ENCODE measurements at regions not wholly inside any gene's neighbourhood (a gene's known extent, or its start where the extent isn't known, plus 50 kb on each side); places are given as distances from the start of the nearest gene placed in this dataset.

DNA sequence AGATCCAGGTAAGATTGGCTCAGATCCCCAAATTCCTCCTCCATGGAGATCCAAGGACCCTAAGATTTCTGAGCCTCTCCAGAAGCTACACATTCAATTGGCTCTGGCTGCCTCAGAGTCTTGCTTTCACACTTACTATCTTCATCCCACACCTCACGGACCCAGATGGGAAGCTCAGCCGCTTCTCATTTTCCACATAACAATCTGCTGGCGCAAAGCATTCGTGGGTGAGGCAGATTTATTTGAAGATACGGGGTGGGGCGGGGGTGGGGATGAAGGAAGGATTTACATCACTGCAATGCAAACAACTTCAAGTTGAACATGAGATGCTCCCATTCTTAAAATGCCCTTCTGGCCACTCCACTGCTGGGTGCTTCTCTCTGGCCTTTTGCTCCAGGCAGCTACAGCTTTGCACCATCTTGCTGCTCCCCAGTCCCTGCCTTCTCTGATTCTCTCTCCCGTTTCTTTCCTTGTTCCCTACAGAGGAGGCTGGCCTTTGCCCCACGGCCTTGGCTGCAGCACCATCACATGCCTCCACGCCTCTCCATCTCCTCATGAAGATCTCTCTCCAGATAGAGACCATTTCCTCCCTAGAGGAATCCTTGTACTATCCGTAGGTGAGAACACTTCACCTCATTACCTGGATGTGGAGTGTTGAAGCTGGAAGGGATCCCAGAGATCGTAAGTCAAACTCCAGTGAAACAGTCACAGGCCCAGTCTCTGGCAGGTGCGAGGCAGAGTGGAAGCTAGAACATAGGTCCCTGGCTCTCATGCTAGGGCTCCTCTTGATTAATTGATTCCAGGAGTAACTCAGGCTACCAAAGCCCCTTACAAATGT is 175.9 kb downstream of the RPLP1 start:
- no peaks in the 10 kb centered on the region for H3K36me3 ChIP-seq (ENCODE audit: control insufficient read depth in 2 of 2, insufficient read depth in 2 of 2, low read length in 2 of 2)
- H3K9ac ChIP-seq (ENCODE audit: low read length in 2 of 2): no peak overlapping the region
- H3K4me3 ChIP-seq (ENCODE audit: low read length in 2 of 2): no peak overlapping the region
- H3K9me3 ChIP-seq (ENCODE audit: control insufficient read depth in 2 of 2, low read length in 2 of 2): no peaks in the 10 kb centered on the region
- H3K27me3 ChIP-seq (ENCODE audit: control insufficient read depth in 1 of 2, insufficient read depth in 2 of 2, low read length in 2 of 2): peaks cover 3 to 9% of the 10 kb centered on the region in 2 donors
- no peak overlapping the region for H3K27ac ChIP-seq (ENCODE audit: low read length)
- no peaks in the 10 kb centered on the region for H3K4me1 ChIP-seq (ENCODE audit: control insufficient read depth, insufficient read depth, low read length)

DNA sequence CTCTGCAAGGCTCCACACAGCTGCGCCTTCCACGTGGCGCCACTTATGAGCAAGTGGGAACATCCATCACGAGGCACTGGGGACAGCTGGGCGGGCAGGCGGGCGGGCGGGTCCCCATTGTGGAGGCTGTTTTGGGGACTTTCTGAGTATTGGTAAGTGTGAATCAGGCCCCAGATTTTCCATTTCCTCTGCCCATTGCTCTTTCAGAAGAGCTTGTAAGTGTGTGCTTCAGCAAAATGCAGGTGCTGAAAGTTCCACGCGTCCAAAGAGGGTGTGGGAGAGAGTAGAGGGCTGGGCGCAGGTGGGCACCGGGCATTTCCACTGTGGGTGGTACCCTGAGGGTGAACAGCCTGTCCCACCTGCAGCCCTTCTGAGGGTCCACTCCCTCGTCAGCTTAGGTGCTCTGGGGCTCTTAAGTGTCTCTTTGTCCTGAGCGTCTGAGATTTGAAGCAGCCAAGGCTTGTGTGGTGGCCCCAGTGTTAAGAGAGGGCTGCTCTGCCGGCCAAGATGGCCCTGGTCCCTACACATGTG is 177.1 kb downstream of the RPLP1 start:
- Histone ChIP-seq H3K27ac (ENCODE audit: low read length) (no peak overlapping the region), H3K4me1 (ENCODE audit: control insufficient read depth, insufficient read depth, low read length) (no peaks in the 10 kb centered on the region), H3K4me3 (ENCODE audit: low read length in 2 of 2) (no peak overlapping the region), H3K9ac (ENCODE audit: low read length in 2 of 2) (no peak overlapping the region), H3K9me3 (ENCODE audit: control insufficient read depth in 2 of 2, low read length in 2 of 2) (no peaks in the 10 kb centered on the region), H3K27me3 (ENCODE audit: control insufficient read depth in 1 of 2, insufficient read depth in 2 of 2, low read length in 2 of 2) (peaks cover 3 to 8% of the 10 kb centered on the region in 2 donors), H3K36me3 (ENCODE audit: control insufficient read depth in 2 of 2, insufficient read depth in 2 of 2, low read length in 2 of 2) (no peaks in the 10 kb centered on the region)

DNA sequence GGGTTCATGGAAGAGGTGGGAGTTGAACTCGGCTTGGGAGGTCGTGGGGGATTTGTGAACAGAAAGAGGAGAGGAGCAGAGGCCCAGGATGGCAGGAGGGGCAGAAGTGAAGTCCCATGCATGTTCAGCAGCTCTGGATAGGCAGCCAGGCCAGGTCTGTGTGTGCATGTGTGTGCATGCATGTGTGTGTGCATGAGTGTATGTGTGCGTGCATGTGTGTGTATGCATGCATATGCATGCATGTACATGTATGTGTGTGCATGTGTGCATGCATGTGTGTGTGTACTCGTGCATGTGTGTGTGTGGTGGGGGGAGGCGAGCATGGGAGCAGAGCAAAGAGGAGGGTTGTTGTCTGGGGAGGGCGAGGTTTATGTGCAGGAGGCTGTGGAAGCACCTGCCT is 178.4 kb downstream of the RPLP1 start:
- H3K9me3 ChIP-seq (ENCODE audit: control insufficient read depth in 2 of 2, low read length in 2 of 2): no peaks in the 10 kb centered on the region
- no peak overlapping the region for H3K9ac ChIP-seq (ENCODE audit: low read length in 2 of 2)
- no peaks in the 10 kb centered on the region for H3K36me3 ChIP-seq (ENCODE audit: control insufficient read depth in 2 of 2, insufficient read depth in 2 of 2, low read length in 2 of 2)
- no peaks in the 10 kb centered on the region for H3K4me1 ChIP-seq (ENCODE audit: control insufficient read depth, insufficient read depth, low read length)
- no peak overlapping the region for H3K27ac ChIP-seq (ENCODE audit: low read length)
- H3K27me3 ChIP-seq (ENCODE audit: control insufficient read depth in 1 of 2, insufficient read depth in 2 of 2, low read length in 2 of 2): peaks cover 3 to 7% of the 10 kb centered on the region in 2 donors
- no peak overlapping the region for H3K4me3 ChIP-seq (ENCODE audit: low read length in 2 of 2)

DNA sequence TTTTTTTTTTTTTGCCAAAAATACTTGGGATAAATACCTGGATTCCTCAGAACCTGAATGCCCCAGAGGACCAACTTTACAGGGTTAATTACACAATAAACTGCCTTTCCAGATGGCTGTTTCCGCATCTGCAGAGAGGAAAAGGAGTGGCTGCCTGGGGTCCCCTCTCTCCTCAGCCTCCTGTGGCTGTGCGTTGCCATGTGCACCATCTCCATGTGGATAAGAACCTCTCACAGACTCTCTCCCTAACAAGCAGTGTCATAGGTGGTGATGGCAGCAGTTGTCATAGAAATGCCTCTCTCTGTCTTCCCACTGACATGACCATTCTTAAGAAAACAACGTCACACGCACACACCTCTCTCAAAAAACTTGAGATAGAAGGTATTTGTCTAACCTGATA is 179.4 kb downstream of the RPLP1 start:
- H3K27me3 ChIP-seq (ENCODE audit: control insufficient read depth in 1 of 2, insufficient read depth in 2 of 2, low read length in 2 of 2): peaks cover 3 to 7% of the 10 kb centered on the region in 2 donors
- no peak overlapping the region for H3K27ac ChIP-seq (ENCODE audit: low read length)
- H3K36me3 ChIP-seq (ENCODE audit: control insufficient read depth in 2 of 2, insufficient read depth in 2 of 2, low read length in 2 of 2): no peaks in the 10 kb centered on the region
- no peaks in the 10 kb centered on the region for H3K9me3 ChIP-seq (ENCODE audit: control insufficient read depth in 2 of 2, low read length in 2 of 2)
- H3K4me1 ChIP-seq (ENCODE audit: control insufficient read depth, insufficient read depth, low read length): no peaks in the 10 kb centered on the region
- H3K4me3 ChIP-seq (ENCODE audit: low read length in 2 of 2): no peak overlapping the region
- H3K9ac ChIP-seq (ENCODE audit: low read length in 2 of 2): no peak overlapping the region

DNA sequence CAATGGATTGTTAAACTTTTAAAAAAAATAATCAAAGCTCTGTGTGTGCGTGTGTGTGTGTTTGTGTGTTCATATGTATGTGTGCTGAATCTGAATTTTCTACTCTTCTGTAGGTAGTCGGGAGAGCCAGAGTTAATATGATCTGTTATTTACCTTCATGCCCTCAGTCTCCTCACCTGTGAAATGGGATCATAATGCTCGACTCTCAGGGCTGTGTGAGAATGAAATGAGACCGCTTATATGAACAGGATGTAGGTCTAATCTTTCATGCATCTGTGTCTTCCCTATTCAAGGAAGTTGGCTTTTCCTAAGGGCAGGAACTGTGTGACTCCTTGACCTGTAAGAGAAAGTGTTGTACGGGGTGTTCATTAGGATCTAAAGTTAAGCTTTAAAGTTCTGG is 182.2 kb downstream of the RPLP1 start:
- H3K9ac ChIP-seq (ENCODE audit: low read length in 2 of 2): no peak overlapping the region
- no peak overlapping the region for H3K27ac ChIP-seq (ENCODE audit: low read length)
- no peaks in the 10 kb centered on the region for H3K4me1 ChIP-seq (ENCODE audit: control insufficient read depth, insufficient read depth, low read length)
- no peak overlapping the region for H3K4me3 ChIP-seq (ENCODE audit: low read length in 2 of 2)
- peaks cover under 1 to 5% of the 10 kb centered on the region in 2 donors for H3K27me3 ChIP-seq (ENCODE audit: control insufficient read depth in 1 of 2, insufficient read depth in 2 of 2, low read length in 2 of 2)
- H3K36me3 ChIP-seq (ENCODE audit: control insufficient read depth in 2 of 2, insufficient read depth in 2 of 2, low read length in 2 of 2): no peaks in the 10 kb centered on the region
- no peaks in the 10 kb centered on the region for H3K9me3 ChIP-seq (ENCODE audit: control insufficient read depth in 2 of 2, low read length in 2 of 2)

DNA sequence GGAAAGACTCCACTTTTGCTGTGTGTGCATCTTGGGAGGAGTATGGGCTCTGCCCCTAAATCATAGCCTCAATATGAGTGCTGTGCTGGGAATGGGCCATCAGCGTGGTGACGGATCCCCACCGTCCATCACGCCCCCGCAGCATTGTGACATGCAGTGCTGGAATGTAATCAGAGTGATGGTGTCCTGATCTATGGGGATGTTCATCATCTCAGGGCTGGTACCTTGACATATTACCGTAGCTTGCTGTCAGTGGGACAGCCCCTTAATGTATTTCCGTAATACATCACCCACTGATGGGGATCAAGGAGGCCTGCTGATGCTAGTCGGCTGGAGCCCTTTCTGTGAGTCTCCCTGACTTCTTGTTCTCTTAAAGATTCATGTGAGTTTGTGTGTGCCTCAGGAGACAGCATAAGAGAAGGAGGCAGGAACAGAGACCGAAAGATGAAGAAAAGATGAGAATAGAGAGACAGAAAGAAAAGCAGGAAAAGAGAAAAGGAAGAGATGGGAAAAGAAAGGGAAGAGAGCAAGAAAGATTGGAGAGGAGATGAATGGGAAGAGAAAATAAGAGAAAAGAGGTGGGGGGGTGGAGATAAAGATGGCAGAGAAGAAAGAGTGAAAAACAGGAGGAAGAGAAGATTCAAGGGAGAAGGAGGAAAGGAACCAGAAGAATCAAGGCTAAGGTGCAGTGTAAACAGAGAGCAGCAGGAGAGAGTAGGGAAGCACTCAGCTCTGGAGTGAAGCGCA is 183.7 kb downstream of the RPLP1 start:
- no peaks in the 10 kb centered on the region for H3K9me3 ChIP-seq (ENCODE audit: control insufficient read depth in 2 of 2, low read length in 2 of 2)
- no peak overlapping the region for H3K9ac ChIP-seq (ENCODE audit: low read length in 2 of 2)
- H3K27ac ChIP-seq (ENCODE audit: low read length): no peak overlapping the region
- H3K4me1 ChIP-seq (ENCODE audit: control insufficient read depth, insufficient read depth, low read length): no peaks in the 10 kb centered on the region
- no peak overlapping the region for H3K4me3 ChIP-seq (ENCODE audit: low read length in 2 of 2)
- H3K27me3 ChIP-seq (ENCODE audit: control insufficient read depth in 1 of 2, insufficient read depth in 2 of 2, low read length in 2 of 2): no peaks in the 10 kb centered on the region
- no peaks in the 10 kb centered on the region for H3K36me3 ChIP-seq (ENCODE audit: control insufficient read depth in 2 of 2, insufficient read depth in 2 of 2, low read length in 2 of 2)

DNA sequence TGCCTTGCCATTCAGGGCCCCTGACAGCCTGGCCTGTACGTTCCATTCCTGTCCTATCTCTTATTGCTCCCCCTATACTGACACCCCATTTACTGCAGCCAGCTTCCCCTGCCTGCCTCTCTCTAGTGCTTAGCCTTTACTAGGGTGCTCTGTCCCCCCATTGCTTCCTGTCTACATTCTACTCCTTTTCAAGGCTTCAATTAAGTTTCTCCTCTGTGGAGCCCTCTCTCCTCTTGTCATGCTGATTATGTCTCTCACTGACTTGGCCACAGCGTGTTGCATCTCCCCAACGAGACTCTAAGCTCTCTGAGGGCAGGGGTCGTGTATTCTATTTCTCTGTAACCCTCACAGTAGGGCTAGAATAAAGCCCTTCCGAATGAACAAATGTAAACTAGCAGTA is 185.2 kb downstream of the RPLP1 start:
- Histone ChIP-seq H3K4me1 (ENCODE audit: control insufficient read depth, insufficient read depth, low read length) (no peaks in the 10 kb centered on the region), H3K9me3 (ENCODE audit: control insufficient read depth in 2 of 2, low read length in 2 of 2) (no peaks in the 10 kb centered on the region), H3K27ac (ENCODE audit: low read length) (no peak overlapping the region), H3K4me3 (ENCODE audit: low read length in 2 of 2) (no peak overlapping the region), H3K27me3 (ENCODE audit: control insufficient read depth in 1 of 2, insufficient read depth in 2 of 2, low read length in 2 of 2) (no peaks in the 10 kb centered on the region), H3K9ac (ENCODE audit: low read length in 2 of 2) (no peak overlapping the region), H3K36me3 (ENCODE audit: control insufficient read depth in 2 of 2, insufficient read depth in 2 of 2, low read length in 2 of 2) (no peaks in the 10 kb centered on the region)

DNA sequence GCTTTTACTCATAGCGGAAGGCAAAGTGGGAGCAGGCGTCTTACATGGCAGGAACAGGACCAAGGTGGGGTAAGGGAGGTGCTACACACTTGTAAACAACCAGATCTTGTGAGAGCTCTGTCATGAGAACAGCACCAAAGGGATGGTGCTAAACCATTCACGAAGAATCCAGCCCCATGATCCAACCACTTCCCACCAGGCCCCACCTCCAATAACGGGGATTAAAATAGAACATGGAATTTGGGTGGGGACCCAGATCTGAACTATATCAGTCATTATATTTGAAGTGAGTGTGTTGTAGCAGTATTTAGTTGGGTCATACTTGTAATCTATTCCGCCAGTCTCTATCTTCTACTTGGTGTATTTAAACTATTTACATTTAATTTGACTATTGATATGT is 190.9 kb downstream of the RPLP1 start:
- Histone ChIP-seq H3K36me3 (ENCODE audit: control insufficient read depth in 2 of 2, insufficient read depth in 2 of 2, low read length in 2 of 2) (no peaks in the 10 kb centered on the region), H3K4me3 (ENCODE audit: low read length in 2 of 2) (no peak overlapping the region), H3K4me1 (ENCODE audit: control insufficient read depth, insufficient read depth, low read length) (no peaks in the 10 kb centered on the region), H3K9me3 (ENCODE audit: control insufficient read depth in 2 of 2, low read length in 2 of 2) (no peaks in the 10 kb centered on the region), H3K27me3 (ENCODE audit: control insufficient read depth in 1 of 2, insufficient read depth in 2 of 2, low read length in 2 of 2) (peaks cover 2% of the 10 kb centered on the region in 2 donors), H3K9ac (ENCODE audit: low read length in 2 of 2) (no peak overlapping the region), H3K27ac (ENCODE audit: low read length) (no peak overlapping the region)

DNA sequence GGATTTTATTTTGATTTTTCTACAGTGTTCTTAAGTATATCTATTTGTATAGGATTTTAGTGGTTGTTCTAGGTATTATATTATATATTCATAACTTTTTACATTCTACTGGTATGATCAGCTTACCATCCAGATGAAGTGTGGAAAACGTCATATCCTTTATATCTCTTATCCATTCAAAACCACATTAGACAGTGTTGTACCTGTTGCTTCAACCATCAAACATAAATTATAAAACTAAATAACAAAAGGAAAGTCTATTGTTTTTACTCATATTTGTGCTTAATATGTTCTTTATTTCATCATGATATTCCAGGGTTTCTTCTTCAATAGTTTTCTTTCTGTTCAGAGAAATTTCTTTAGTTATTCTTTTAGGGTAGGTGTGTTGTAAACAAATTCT is 191.4 kb downstream of the RPLP1 start:
- Histone ChIP-seq H3K36me3 (ENCODE audit: control insufficient read depth in 2 of 2, insufficient read depth in 2 of 2, low read length in 2 of 2) (no peaks in the 10 kb centered on the region), H3K27me3 (ENCODE audit: control insufficient read depth in 1 of 2, insufficient read depth in 2 of 2, low read length in 2 of 2) (peaks cover 2% of the 10 kb centered on the region in 2 donors), H3K27ac (ENCODE audit: low read length) (no peak overlapping the region), H3K9ac (ENCODE audit: low read length in 2 of 2) (no peak overlapping the region), H3K9me3 (ENCODE audit: control insufficient read depth in 2 of 2, low read length in 2 of 2) (no peaks in the 10 kb centered on the region), H3K4me1 (ENCODE audit: control insufficient read depth, insufficient read depth, low read length) (no peaks in the 10 kb centered on the region), H3K4me3 (ENCODE audit: low read length in 2 of 2) (no peak overlapping the region)

DNA sequence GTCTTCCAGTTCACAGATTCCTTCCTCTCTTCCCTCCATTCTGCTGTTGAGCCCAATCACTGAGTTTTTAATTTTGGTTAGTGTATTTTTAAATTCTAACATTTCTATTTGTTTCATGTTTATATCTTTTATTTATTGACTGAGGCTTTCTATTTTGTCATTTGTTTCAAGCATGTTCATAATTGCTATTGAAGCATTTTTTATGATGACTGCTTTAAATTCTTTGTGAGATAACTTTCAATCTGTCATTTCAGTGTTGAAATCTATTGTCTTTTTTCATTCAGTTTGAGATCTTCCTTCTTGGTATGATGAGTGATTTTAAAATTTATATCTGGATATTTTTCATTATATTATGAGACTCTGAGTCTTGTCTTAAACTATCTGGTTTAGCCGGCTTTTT is 192.3 kb downstream of the RPLP1 start:
- H3K27me3 ChIP-seq (ENCODE audit: control insufficient read depth in 1 of 2, insufficient read depth in 2 of 2, low read length in 2 of 2): peaks cover 2 to 4% of the 10 kb centered on the region in 2 donors
- H3K9me3 ChIP-seq (ENCODE audit: control insufficient read depth in 2 of 2, low read length in 2 of 2): no peaks in the 10 kb centered on the region
- no peaks in the 10 kb centered on the region for H3K4me1 ChIP-seq (ENCODE audit: control insufficient read depth, insufficient read depth, low read length)
- H3K9ac ChIP-seq (ENCODE audit: low read length in 2 of 2): no peak overlapping the region
- H3K36me3 ChIP-seq (ENCODE audit: control insufficient read depth in 2 of 2, insufficient read depth in 2 of 2, low read length in 2 of 2): no peaks in the 10 kb centered on the region
- H3K4me3 ChIP-seq (ENCODE audit: low read length in 2 of 2): no peak overlapping the region
- H3K27ac ChIP-seq (ENCODE audit: low read length): no peak overlapping the region

DNA sequence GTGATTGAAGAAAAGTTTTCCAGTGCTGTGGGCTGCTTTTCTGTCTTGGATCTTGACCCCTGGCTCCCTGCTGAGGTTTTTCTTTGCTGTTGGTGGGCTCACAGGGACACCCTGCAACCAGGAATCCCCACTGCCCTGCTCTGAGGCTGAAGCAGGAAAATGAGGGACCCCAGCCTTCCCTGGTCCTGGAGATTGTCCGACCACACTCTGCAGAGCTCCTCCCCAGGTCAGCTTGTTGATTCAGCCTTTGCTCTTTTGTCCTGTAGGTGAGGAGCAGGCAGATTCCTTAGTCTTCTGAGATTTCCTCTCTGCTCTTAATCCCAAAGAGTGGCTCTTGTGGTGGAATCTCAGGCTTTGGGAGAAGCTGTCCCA is 194.5 kb downstream of the RPLP1 start:
- Histone ChIP-seq H3K36me3 (ENCODE audit: control insufficient read depth in 2 of 2, insufficient read depth in 2 of 2, low read length in 2 of 2) (no peaks in the 10 kb centered on the region), H3K9me3 (ENCODE audit: control insufficient read depth in 2 of 2, low read length in 2 of 2) (no peaks in the 10 kb centered on the region), H3K27me3 (ENCODE audit: control insufficient read depth in 1 of 2, insufficient read depth in 2 of 2, low read length in 2 of 2) (peaks cover 2 to 12% of the 10 kb centered on the region in 2 donors), H3K4me3 (ENCODE audit: low read length in 2 of 2) (no peak overlapping the region), H3K27ac (ENCODE audit: low read length) (no peak overlapping the region), H3K9ac (ENCODE audit: low read length in 2 of 2) (no peak overlapping the region), H3K4me1 (ENCODE audit: control insufficient read depth, insufficient read depth, low read length) (no peaks in the 10 kb centered on the region)

Measured in stomach smooth muscle (tissue), 2 donors.